Gastrocnemius medialis (tissue), 4 donors: ENCODE measurements at regions not wholly inside any gene's neighbourhood (a gene's known extent, or its start where the extent isn't known, plus 50 kb on each side); places are given as distances from the start of the nearest gene placed in this dataset.
"Not testable (repeated sequence)": the region's sequence is repeated elsewhere in the genome, so short reads cannot be mapped to it uniquely, and the experiment has no call there.

Source experiments
- ATAC-seq, 2 donors: fragments of 150-250 bp; one replicate each; pipeline ENCODE4 v1.9.1; 2016
- DNase-seq, 2 donors: peaks; one replicate each; pipeline ENCODE4 v3.0.0-alpha.2; 2019
- H3K27ac ChIP-seq, 4 donors: fragments of 200-600 bp; sonication (generic); 1 replicate in 1 of 4; 2 replicates in 3 of 4; pipeline ENCODE4 v1.5.1; 2016 to 2018; ENCODE audit warnings: mild to moderate bottlenecking in 2 of 4, moderate library complexity in 1 of 4
- H3K27me3 ChIP-seq, 3 donors: fragments of 200-600 bp; sonication (generic) in 2 of 3; 1 replicate in 1 of 3; 2 replicates in 2 of 3; pipeline versions ENCODE4 v1.5.1 to v1.6.0; 2016 to 2019; ENCODE audit warnings: mild to moderate bottlenecking in 1 of 3, moderate library complexity in 1 of 3
- H3K36me3 ChIP-seq, 2 donors: fragments of 200-600 bp; sonication (generic) in 1 of 2; one replicate each; pipeline ENCODE4 v1.5.1; 2017 to 2018
- H3K4me1 ChIP-seq, 2 donors: fragments of 200-600 bp; sonication (generic) in 1 of 2; one replicate each; pipeline ENCODE4 v1.5.1; 2016 to 2017; ENCODE audit warnings: mild to moderate bottlenecking in 2 of 2
- H3K4me3 ChIP-seq, 4 donors: fragments of 200-600 bp; sonication (generic) in 3 of 4; 1 replicate in 1 of 4; 2 replicates in 3 of 4; pipeline ENCODE4 v1.5.1; 2016 to 2019; ENCODE audit warnings: mild to moderate bottlenecking in 2 of 4
- H3K9me3 ChIP-seq, 3 donors: fragments of 200-600 bp; sonication (generic) in 2 of 3; 1 replicate in 1 of 3; 2 replicates in 2 of 3; pipeline ENCODE4 v1.5.1; 2016 to 2019
- in situ Hi-C, 4 donors: fragments of 200-750 bp; cut with MboI; loops; one replicate each; pipeline versions ENCODE4 v1.15.0 to v1.8.0; 2017; ENCODE audit warnings: low sequenced_read_pairs in 4 of 4
- intact Hi-C: fragments of 100-400 bp; cut with DNase I; formaldehyde crosslinking; loops from one replicate; pipeline ENCODE4 v1.15.1; 2023; ENCODE audit warnings: low total_unique reads

DNA sequence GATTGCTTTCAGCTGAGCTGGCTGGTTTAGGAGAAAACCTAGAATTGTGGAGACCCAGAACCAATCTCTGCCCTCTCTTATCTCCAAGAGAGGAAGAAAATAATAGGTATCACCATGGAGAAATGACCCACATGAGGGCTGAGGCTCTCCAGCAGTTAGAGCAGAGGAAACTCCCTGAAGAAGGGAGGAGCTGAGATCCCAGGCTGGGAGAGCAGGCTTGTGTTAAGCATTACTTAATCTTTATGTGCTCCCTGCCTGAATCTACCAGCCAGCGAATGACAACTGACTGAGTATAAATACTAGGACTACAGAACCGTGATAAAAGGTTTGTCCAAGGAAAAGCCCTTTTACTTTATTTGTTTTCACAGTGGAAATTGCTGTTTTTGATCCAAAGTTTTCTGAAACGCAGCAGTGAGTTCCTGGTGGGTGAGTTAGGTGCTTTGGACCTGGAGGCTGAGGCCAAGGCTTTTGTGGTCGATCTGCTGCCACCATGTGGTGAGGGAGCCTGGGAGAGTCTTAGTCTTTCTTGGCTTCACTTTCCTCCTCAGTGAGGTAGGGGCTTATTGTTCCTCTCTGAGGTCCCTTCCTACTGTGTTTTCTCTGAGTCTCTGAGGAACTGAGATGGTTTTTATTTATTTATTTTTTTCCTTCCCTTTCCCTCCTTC is 219.5 kb upstream of the NOTCH2NLA start:
- H3K4me1 ChIP-seq, intact Hi-C loops, H3K4me3 ChIP-seq, H3K36me3 ChIP-seq, ATAC-seq, H3K9me3 ChIP-seq, H3K27ac ChIP-seq, H3K27me3 ChIP-seq, in situ Hi-C loops: not testable (repeated sequence)
- peak in 1 of 2 donors; percentile 45 for DNase-seq

DNA sequence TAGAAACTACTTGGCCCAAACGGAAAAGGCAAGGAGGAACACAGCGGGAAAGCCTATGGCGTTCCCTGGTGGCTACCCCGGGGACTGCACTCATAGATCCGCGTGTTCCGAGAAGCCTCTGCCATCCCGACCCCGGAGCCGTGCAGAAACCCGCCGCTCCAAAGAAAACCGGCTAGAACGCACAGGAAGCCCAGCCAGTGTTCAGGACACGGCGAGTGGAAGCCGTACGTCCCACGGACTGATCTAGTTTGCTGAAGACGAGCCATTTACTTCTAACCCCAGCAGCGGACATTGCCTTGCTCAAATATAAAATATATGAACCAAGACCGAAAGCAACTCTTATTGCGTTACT is 215.0 kb upstream of the NOTCH2NLA start:
- ATAC-seq, intact Hi-C loops, H3K36me3 ChIP-seq, H3K27me3 ChIP-seq, H3K27ac ChIP-seq, in situ Hi-C loops, H3K4me1 ChIP-seq, DNase-seq, H3K9me3 ChIP-seq: not testable (repeated sequence)
- H3K4me3 ChIP-seq: peak overlapping the region in 3 of 4 donors; percentile 49 to 57 (median 53)

DNA sequence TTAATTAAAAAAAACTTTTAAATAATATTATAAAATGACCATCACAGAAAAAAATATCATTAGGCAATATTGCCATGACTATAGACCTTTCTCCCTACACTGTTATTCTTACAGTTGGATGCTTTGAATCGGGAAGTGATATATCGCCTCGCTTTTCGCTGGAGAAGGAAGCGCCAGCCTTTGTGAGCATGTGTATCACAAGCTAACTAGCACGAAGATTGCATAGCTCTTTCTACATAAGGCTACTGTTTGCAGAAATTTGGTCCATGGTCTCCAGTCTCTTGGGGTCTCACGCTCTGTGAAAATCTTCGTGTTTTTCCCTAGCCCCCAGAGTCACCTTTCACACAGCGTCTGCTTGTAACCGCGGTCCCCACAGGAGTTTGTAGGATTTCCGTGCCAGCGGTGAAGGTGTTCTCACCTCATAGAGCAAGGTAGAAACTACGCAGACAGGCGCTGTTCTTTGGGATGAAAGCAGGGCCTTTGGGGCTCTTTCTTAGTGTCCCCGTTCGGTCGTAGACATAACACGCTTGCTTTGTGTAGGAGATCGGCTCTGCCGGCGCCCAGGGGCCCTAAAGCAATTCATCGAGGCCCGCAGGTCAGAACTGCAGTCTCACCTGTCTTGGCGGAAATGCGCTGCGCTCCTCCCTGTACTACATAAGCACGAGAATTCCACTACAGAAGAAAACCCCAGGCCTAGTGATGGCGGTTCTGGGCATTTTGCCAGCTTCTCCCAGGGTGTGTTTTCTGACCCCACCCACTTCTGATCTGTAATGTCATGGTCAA is 214.5 kb upstream of the NOTCH2NLA start:
- H3K36me3 ChIP-seq, H3K4me1 ChIP-seq, DNase-seq, in situ Hi-C loops, H3K27ac ChIP-seq, H3K27me3 ChIP-seq, H3K9me3 ChIP-seq, intact Hi-C loops, ATAC-seq: not testable (repeated sequence)
- H3K4me3 ChIP-seq: peak overlapping the region in 1 of 4 donors; percentile 49

DNA sequence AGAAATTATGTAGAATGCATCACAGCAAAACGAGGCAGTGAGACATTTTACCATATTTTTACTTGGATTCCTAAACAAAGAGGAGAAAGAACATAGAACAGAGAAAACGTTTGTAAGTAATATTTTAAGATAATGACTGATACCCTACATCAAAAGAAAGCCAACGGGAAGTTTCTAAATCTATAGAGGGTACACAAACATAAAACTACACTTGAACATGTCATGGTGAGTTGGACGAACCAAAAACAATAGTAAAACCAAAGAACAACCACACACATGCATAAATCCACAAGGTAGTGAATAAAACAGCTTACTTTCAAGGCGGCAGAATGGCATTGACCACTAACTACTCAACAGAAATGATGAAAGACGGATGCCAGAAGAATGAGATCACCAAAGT is 209.7 kb upstream of the NOTCH2NLA start:
- H3K27me3 ChIP-seq, in situ Hi-C loops, H3K27ac ChIP-seq, ATAC-seq, intact Hi-C loops, H3K36me3 ChIP-seq, H3K4me3 ChIP-seq, H3K9me3 ChIP-seq, H3K4me1 ChIP-seq, DNase-seq: not testable (repeated sequence)

DNA sequence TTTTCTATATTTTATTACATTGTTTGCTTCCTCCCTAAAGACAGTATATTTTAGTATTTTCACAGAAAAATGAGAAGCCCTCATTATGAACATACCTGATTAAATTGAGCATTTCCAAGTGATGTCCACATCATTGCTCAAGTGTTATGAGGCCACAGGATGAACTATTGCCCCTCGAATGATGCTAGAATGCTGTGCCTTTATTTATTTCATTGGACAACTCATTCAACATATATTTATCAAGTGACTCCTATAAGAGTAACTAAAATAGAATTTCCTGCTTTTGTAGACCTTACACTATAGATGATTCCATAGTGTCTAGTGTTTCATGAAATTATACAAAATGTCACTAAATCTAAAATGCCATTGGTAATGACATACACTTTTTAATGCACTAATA is 187.8 kb upstream of the NOTCH2NLA start:
- H3K4me3 ChIP-seq, H3K4me1 ChIP-seq, H3K27ac ChIP-seq, H3K9me3 ChIP-seq, in situ Hi-C loops, intact Hi-C loops, ATAC-seq, DNase-seq, H3K27me3 ChIP-seq, H3K36me3 ChIP-seq: not testable (repeated sequence)

DNA sequence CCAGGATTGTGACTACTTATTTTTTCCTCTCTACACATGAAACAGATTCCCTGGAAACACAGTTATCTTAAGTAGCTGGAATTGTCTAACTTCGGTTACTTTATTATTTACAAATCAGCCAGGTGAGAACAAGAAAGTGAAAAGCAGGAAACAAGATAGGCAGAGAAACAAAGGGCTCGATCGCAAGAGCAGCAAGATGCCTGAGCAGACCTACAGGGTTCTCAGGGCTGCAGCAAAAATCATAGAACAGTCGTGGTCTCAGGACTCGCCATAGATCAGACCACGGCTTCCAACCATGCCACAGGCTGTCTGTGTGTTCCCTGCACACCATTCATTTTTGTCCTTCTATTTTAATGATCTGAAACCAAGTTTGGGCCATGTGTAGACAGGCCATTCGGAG is 186.2 kb upstream of the NOTCH2NLA start:
- H3K27me3 ChIP-seq, H3K36me3 ChIP-seq, H3K4me3 ChIP-seq, intact Hi-C loops, DNase-seq, ATAC-seq, H3K9me3 ChIP-seq, H3K27ac ChIP-seq, in situ Hi-C loops, H3K4me1 ChIP-seq: not testable (repeated sequence)

DNA sequence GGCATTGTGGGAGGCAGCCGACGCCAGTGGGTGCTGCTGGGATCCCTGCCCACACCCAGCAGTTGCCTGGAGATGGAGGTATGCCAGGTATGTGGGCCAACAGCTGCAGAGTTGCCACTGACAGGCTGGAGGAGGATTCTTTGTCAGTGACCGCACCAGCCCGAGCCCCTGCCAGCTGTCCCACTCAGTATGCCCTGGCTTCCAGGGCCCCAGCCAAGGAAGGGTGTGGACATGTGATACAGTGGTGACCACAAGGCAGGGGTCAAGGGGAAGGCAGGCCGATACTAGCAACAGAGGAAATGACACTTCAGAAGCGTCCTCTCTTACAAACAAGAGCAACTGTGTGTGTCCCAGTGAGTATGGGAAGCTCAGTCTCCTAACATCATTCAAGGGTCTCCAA is 185.1 kb upstream of the NOTCH2NLA start:
- H3K27ac ChIP-seq, ATAC-seq, intact Hi-C loops, H3K9me3 ChIP-seq, in situ Hi-C loops, H3K4me3 ChIP-seq, H3K27me3 ChIP-seq, H3K36me3 ChIP-seq, H3K4me1 ChIP-seq: not testable (repeated sequence)
- peak; percentile 29 to 90 for DNase-seq

DNA sequence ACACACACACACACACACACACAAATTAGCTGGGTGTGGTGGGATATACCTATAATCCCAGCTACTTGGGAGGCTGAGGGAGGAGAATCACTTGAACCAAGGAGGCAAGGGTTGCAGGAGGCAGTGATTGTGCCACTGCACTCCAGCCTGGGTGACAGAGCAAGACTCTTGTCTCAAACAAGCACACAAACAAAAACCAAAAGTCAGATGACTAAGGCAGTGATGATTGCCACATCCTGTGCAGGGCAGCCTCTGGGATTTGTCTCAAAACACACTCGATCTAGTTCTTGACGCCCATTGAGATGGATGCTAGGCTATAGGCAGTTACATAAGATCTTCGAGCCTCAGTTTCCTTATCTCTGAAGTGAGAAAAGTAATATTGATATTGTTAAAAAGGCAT is 183.1 kb upstream of the NOTCH2NLA start:
- H3K9me3 ChIP-seq, H3K27ac ChIP-seq, in situ Hi-C loops, H3K4me1 ChIP-seq, H3K36me3 ChIP-seq, intact Hi-C loops, H3K4me3 ChIP-seq, H3K27me3 ChIP-seq, ATAC-seq: not testable (repeated sequence)
- DNase-seq: peak in 1 of 2 donors; percentile 15
